Thyroid gland (tissue), 4 donors: ENCODE measurements at regions not wholly inside any gene's neighbourhood (a gene's known extent, or its start where the extent isn't known, plus 50 kb on each side); places are given as distances from the start of the nearest gene placed in this dataset.

ENCODE experiments used
- POLR2A ChIP-seq, 2 donors: fragments of 450-650 bp; IDR thresholded peaks; one replicate each; pipeline ENCODE4 v1.6.1; 2017; ENCODE audit warnings: antibody characterized with exemption in 2 of 2, mild to moderate bottlenecking in 2 of 2, moderate library complexity in 1 of 2
- TF ChIP-seq, protein P1 (sequence below), 6 experiments: fragments of 200-600 bp in 3 of 6; fragments of 450-650 bp in 3 of 6; sonication (generic) in 3 of 6; IDR thresholded peaks; one replicate each; pipeline ENCODE4 v1.5.1; 2016 to 2019; ENCODE audit warnings: antibody characterized with exemption in 6 of 6, mild to moderate bottlenecking in 2 of 6, inconsistent platforms in 1 of 6, moderate library complexity in 1 of 6

DNA sequence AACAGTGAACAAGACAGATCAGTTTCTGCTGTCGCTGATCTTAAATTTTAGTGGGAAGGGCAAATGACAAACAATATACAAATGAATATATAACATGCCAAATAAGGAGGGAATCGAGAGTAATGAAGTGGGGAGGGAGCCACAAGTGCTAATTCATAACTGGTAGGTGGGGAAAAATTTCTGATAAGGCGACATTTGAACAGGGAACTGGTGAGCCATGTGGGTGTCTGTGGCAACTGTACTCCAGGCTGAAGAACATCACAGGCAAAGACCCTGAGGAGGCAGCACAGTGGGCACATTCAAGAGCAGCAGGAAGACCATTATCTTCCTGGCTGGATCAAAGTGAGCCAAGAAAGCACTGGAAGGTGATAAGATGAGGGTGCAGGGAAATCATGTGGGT, 51.6 kb upstream of the CD28 start:
- TF ChIP-seq, protein P1, sequence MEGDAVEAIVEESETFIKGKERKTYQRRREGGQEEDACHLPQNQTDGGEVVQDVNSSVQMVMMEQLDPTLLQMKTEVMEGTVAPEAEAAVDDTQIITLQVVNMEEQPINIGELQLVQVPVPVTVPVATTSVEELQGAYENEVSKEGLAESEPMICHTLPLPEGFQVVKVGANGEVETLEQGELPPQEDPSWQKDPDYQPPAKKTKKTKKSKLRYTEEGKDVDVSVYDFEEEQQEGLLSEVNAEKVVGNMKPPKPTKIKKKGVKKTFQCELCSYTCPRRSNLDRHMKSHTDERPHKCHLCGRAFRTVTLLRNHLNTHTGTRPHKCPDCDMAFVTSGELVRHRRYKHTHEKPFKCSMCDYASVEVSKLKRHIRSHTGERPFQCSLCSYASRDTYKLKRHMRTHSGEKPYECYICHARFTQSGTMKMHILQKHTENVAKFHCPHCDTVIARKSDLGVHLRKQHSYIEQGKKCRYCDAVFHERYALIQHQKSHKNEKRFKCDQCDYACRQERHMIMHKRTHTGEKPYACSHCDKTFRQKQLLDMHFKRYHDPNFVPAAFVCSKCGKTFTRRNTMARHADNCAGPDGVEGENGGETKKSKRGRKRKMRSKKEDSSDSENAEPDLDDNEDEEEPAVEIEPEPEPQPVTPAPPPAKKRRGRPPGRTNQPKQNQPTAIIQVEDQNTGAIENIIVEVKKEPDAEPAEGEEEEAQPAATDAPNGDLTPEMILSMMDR (IDR thresholded peaks at IDR 0.05): no peak
- TF ChIP-seq POLR2A (IDR thresholded peaks at IDR 0.05): no peak
